A549 (cell line): ENCODE measurements at regions not wholly inside any gene's neighbourhood (a gene's known extent, or its start where the extent isn't known, plus 50 kb on each side); places are given as distances from the start of the nearest gene placed in this dataset.

Source experiments
- CHD2 ChIP-seq: fragments of 150-350 bp; IDR thresholded peaks from 2 replicates; pipeline ENCODE4 v1.6.1; 2014; ENCODE audit warnings: low read length; ENCODE audit not compliant: partially characterized antibody
- EP300 ChIP-seq, 2 experiments: fragments of >200 bp; sonication (Bioruptor Twin); formaldehyde crosslinking; IDR thresholded peaks; 2 replicates in 1 of 2; 3 replicates in 1 of 2; pipeline ENCODE4 v1.6.1; 2016 to 2017
- FOSL2 ChIP-seq, 2 experiments: fragments of 450-650 bp in 1 of 2; fragments of >200 bp in 1 of 2; sonication (Bioruptor Twin) in 1 of 2; formaldehyde crosslinking; IDR thresholded peaks; 2 replicates each; pipeline versions ENCODE4 v1.5.0 to v1.6.1; 2016 to 2020; ENCODE audit warnings: mild to moderate bottlenecking in 1 of 2, moderate library complexity in 1 of 2
- JUNB ChIP-seq: fragments of >200 bp; sonication (Bioruptor Twin); formaldehyde crosslinking; IDR thresholded peaks from 2 replicates; pipeline ENCODE4 v1.6.1; 2016
- NPAS2 ChIP-seq: fragments of 250-450 bp; sonication (Bioruptor Pico); IDR thresholded peaks from 2 replicates; pipeline ENCODE4 v1.8.0; 2022; ENCODE audit warnings: mild to moderate bottlenecking, moderate library complexity, borderline replicate concordance
- POLR2A ChIP-seq: IDR thresholded peaks from 2 replicates; pipeline ENCODE4 v1.6.1; 2012; ENCODE audit warnings: mild to moderate bottlenecking, low read length
- TF ChIP-seq, protein P1 (sequence below): fragments of >200 bp; sonication (Bioruptor Twin); formaldehyde crosslinking; IDR thresholded peaks from 3 replicates; pipeline ENCODE4 v1.5.1; 2016
- TF ChIP-seq, protein P2 (sequence below): fragments of 200-600 bp; sonication (generic); IDR thresholded peaks from 2 replicates; pipeline ENCODE4 v1.6.1; 2016; ENCODE audit warnings: antibody characterized with exemption, mild to moderate bottlenecking, moderate library complexity
- TF ChIP-seq, protein P3 (sequence below): fragments of 150-350 bp; IDR thresholded peaks from 2 replicates; pipeline ENCODE4 v1.6.1; 2014; ENCODE audit warnings: low read depth, mild to moderate bottlenecking, low read length

DNA sequence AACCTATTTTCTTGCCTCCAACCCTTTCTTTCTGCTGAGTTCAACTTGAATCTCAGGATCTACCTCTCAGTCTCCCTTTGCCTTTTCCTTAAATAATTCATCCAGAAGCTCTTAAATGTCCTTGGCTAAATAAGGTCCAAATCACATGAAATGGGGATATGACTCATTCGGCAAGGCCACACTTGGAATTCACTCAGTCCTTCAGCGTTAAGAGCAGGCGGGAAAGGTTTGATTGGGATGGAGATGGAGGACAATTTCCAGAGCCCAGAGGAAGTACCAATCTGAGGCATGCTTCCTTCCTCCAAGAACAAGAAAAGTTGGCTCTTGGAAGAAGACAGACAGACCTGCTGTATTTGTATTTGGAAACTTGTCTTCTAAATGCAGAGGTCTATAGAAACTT lies 128.5 kb downstream of the PROX1 start:
- TF ChIP-seq POLR2A: no peak
- TF ChIP-seq NPAS2 (CRISPR knock-in tag): no peak
- TF ChIP-seq, protein P1, sequence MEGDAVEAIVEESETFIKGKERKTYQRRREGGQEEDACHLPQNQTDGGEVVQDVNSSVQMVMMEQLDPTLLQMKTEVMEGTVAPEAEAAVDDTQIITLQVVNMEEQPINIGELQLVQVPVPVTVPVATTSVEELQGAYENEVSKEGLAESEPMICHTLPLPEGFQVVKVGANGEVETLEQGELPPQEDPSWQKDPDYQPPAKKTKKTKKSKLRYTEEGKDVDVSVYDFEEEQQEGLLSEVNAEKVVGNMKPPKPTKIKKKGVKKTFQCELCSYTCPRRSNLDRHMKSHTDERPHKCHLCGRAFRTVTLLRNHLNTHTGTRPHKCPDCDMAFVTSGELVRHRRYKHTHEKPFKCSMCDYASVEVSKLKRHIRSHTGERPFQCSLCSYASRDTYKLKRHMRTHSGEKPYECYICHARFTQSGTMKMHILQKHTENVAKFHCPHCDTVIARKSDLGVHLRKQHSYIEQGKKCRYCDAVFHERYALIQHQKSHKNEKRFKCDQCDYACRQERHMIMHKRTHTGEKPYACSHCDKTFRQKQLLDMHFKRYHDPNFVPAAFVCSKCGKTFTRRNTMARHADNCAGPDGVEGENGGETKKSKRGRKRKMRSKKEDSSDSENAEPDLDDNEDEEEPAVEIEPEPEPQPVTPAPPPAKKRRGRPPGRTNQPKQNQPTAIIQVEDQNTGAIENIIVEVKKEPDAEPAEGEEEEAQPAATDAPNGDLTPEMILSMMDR: no peak
- TF ChIP-seq, protein P2, sequence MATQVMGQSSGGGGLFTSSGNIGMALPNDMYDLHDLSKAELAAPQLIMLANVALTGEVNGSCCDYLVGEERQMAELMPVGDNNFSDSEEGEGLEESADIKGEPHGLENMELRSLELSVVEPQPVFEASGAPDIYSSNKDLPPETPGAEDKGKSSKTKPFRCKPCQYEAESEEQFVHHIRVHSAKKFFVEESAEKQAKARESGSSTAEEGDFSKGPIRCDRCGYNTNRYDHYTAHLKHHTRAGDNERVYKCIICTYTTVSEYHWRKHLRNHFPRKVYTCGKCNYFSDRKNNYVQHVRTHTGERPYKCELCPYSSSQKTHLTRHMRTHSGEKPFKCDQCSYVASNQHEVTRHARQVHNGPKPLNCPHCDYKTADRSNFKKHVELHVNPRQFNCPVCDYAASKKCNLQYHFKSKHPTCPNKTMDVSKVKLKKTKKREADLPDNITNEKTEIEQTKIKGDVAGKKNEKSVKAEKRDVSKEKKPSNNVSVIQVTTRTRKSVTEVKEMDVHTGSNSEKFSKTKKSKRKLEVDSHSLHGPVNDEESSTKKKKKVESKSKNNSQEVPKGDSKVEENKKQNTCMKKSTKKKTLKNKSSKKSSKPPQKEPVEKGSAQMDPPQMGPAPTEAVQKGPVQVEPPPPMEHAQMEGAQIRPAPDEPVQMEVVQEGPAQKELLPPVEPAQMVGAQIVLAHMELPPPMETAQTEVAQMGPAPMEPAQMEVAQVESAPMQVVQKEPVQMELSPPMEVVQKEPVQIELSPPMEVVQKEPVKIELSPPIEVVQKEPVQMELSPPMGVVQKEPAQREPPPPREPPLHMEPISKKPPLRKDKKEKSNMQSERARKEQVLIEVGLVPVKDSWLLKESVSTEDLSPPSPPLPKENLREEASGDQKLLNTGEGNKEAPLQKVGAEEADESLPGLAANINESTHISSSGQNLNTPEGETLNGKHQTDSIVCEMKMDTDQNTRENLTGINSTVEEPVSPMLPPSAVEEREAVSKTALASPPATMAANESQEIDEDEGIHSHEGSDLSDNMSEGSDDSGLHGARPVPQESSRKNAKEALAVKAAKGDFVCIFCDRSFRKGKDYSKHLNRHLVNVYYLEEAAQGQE: no peak
- TF ChIP-seq, protein P3, sequence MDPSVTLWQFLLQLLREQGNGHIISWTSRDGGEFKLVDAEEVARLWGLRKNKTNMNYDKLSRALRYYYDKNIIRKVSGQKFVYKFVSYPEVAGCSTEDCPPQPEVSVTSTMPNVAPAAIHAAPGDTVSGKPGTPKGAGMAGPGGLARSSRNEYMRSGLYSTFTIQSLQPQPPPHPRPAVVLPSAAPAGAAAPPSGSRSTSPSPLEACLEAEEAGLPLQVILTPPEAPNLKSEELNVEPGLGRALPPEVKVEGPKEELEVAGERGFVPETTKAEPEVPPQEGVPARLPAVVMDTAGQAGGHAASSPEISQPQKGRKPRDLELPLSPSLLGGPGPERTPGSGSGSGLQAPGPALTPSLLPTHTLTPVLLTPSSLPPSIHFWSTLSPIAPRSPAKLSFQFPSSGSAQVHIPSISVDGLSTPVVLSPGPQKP: no peak
- TF ChIP-seq CHD2: no peak
- TF ChIP-seq FOSL2 (IDR thresholded peaks at IDR 0.05): no peak
- TF ChIP-seq FOSL2 (CRISPR knock-in tag; IDR thresholded peaks at IDR 0.05): no peak
- no peak for TF ChIP-seq JUNB
- no peak for TF ChIP-seq EP300 (IDR thresholded peaks at IDR 0.05)
